Mammary epithelial cell (primary cell): ENCODE measurements at regions not wholly inside any gene's neighbourhood (a gene's known extent, or its start where the extent isn't known, plus 50 kb on each side); places are given as distances from the start of the nearest gene placed in this dataset.

Experiments used
- CTCF ChIP-seq, 2 donors: IDR thresholded peaks in 1 of 2; conservative IDR thresholded peaks in 1 of 2; 2 replicates each; pipeline ENCODE4 v1.5.1; 2011 to 2012; ENCODE audit warnings: inconsistent platforms in 2 of 2, low read length in 2 of 2, mild to moderate bottlenecking in 2 of 2, control low read depth in 1 of 2, low read depth in 1 of 2; ENCODE audit not compliant: insufficient read depth in 1 of 2; ENCODE audit errors: extremely low read depth in 1 of 2
- EZH2 ChIP-seq: IDR thresholded peaks from 2 replicates; pipeline ENCODE4 v1.6.1; 2012; ENCODE audit warnings: low read length, inconsistent platforms, borderline replicate concordance

- no peak for TF ChIP-seq CTCF (conservative IDR thresholded peaks at IDR 0.05 in 1 of 2, IDR thresholded peaks at IDR 0.05 in 1 of 2; ENCODE audit: extremely low read depth in 1 of 2, insufficient read depth in 1 of 2, low read depth in 1 of 2, low read length in 2 of 2)
- no peak for TF ChIP-seq EZH2
Measured at GRCh38 chr13:63435667-63436324, 2020.1 kb upstream of the PCDH20 start.
